HG02852 (cell line): ENCODE measurements at regions not wholly inside any gene's neighbourhood (a gene's known extent, or its start where the extent isn't known, plus 50 kb on each side); places are given as distances from the start of the nearest gene placed in this dataset.

Experiments used
- ATAC-seq: cut with Tn5 transposase; IDR thresholded peaks from one replicate; pipeline ENCODE4 v1.9.1; 2021; ENCODE audit warnings: mild to moderate bottlenecking, moderate library complexity; ENCODE audit not compliant: unreplicated experiment

GRCh38 chr2:204176306-204176705, 239.7 kb downstream of the ICOS start:
- ATAC-seq = no peak

GRCh38 chr2:204177251-204177976, 240.9 kb downstream of the ICOS start:
- peak; percentile 15 for ATAC-seq

DNA sequence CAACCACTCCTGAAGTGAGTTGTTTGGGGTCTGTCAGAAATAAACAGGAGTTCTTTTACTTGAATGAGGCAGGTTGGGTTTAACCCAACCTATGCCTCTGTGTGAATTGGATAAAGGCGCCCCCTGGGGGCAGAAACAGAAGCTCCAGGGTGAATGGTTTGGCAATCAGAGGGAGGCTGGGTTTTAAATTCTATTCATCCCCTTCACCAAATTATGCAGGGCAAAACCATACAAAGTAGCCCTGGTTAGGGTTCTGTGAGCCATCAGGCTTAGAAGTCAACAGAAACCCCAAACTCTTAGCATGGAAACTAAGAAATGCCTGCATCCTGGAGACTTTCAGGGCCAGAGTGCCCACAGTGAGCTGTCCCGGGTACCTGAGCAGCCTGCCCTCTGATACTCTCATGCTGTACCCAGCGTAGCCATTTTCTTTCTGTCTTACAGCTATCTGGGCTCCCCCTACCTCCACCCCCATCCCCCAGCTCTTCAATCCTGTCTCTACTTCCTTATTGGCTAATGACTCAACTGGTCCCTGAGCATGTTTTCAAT, 241.5 kb downstream of the ICOS start:
- peak; percentile 68 for ATAC-seq

- no peak for ATAC-seq
Measured at GRCh38 chr2:204180649-204181048, 244.1 kb downstream of the ICOS start.

- no peak for ATAC-seq
Measured at GRCh38 chr2:204183608-204184007, 247.0 kb downstream of the ICOS start.

- ATAC-seq = no peak
Measured at GRCh38 chr2:204184226-204184625, 247.7 kb downstream of the ICOS start.

GRCh38 chr2:204187229-204188083, 250.9 kb downstream of the ICOS start:
- ATAC-seq = no peak

DNA sequence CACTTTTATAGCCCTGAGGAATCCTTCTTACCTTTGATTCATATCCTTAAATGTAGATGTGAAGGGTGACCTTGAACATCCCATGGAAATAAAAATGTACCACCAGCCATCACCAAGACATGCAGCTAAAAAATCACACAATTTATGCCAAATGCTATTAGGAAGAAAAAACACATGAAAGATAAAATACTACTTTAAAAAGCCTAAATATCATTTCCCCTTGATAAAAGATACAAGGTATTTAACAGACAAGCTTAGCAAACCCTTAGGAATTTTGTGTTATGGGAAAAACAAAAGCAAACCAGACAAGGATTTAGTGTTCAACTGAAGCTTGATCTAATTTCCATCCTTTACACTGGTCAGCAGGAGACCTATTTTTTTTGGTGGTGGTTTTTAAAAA, 255.0 kb downstream of the ICOS start:
- no peak for ATAC-seq

- no peak for ATAC-seq
Measured at GRCh38 chr2:204195498-204195897, 258.9 kb downstream of the ICOS start.

- no peak for ATAC-seq
Measured at GRCh38 chr2:204197336-204198005, 260.9 kb downstream of the ICOS start.

DNA sequence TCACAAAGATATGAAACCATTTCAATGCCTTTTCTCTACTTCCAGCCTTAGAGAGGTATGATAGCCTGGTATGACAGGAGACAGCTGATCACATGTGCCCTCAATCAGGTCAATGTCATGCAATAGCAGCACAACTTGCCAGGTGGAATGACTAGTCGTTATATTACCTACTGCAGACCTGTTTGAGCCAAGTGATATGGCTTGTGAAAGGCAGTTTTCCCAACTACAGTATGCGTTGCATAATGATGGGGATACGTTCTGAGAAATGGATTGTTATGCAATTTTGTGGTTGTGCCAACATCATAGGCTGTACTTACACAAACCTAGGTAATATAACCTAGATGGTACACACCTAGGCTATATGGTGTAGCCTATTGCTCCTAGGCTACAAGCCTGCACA, 262.8 kb downstream of the ICOS start:
- no peak for ATAC-seq

DNA sequence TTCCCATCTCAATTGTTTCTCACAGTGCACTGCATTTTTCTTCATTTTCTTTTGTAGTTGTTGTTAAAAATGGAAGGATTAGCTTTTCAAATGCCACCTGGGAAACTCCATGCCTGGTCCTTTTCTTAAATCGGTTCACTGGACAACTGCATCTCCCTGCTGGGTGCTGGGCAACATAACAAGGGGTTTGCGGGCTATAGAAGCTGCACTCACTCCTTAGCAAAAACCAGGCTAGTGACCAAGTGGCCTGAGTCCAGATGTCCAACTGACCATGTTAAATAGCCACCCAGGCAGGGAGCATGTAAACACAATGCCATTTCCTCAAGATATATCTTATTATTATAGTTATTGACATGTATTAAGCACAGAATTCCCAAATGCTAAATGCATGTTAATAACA, 264.9 kb downstream of the ICOS start:
- ATAC-seq = no peak

DNA sequence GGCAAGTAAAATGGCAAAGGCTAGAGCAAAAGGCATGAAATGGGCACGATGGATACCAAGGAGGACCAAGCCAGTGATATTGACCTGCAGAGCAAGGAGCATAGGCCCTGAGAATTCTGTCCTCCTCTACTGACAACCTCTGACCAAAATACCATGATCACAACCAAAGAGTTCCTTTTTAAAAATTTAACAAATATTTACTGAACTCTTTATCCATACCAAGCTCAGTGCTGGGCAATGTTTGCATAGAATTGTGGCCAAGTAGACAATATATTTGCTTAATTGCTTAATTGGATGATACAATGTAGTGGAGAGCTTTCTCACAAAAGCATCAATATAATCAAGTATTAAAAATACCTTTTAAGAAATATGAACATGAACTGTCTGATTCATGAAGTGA, 265.7 kb downstream of the ICOS start:
- ATAC-seq = no peak

- no peak for ATAC-seq
Measured at GRCh38 chr2:204203704-204204103, 267.1 kb downstream of the ICOS start.

GRCh38 chr2:204205082-204205481, 268.5 kb downstream of the ICOS start:
- ATAC-seq = no peak

GRCh38 chr2:204205538-204205937, 269.0 kb downstream of the ICOS start:
- no peak for ATAC-seq

GRCh38 chr2:204207866-204208265, 271.3 kb downstream of the ICOS start:
- ATAC-seq = no peak

- ATAC-seq = no peak
Measured at GRCh38 chr2:204213588-204213987, 277.0 kb downstream of the ICOS start.

DNA sequence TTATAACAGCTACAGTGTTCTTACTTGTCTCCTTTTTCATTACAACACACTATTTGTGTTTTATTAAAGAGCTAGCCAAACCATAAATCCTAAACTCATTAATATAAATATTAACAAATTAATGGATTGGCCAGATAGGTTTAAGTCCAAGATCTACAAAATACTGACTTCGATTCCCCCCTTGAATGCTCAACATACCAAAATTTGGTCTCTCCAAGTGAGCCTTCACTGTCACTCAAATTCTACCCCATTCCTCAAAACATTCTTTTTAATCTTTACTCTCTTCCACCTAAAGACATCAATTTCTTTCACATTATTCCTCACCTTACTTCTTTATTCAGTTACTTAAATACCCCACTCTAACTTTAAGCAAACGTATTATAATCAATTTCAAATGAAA, 281.5 kb downstream of the ICOS start:
- ATAC-seq = no peak

DNA sequence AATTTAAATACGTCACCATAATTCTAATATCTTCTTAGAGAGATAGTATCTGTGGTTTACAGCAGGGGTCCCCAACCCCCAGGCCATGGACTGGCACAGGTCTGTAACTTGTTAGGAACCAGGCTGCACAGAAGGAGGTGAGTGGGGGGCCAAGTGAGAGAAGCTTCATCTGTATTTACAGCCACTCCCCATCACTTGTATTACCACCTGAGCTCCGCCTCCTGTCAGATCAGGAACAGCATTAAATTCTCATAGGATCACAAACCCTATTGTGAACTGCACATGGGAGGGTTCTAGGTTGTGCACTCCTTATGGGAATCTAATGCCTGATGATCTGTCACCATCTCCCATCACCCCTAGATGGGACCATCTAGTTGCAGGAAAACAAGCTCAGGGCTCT, 282.6 kb downstream of the ICOS start:
- ATAC-seq = no peak

DNA sequence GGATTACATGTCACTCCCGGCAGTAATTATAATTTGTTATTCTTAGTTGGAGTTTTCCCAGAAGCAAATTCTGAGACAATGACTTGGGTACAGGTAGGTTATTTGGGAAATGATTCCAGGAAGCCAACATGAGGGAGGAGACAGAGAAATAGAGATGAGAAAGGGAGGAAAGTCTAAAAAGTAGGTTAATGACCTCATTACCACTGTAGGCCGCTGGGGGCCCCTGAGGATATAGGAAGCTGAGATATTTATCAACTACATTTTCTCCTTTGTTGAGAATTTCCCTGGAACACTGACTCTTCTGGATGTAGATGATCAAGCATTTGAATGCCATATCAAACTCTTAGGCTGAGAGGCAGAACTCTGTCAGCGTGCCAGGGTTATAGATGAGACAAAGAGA, 284.3 kb downstream of the ICOS start:
- no peak for ATAC-seq
